A673 (cell line): ENCODE measurements at regions not wholly inside any gene's neighbourhood (a gene's known extent, or its start where the extent isn't known, plus 50 kb on each side); places are given as distances from the start of the nearest gene placed in this dataset.
"Not testable (repeated sequence)": the region's sequence is repeated elsewhere in the genome, so short reads cannot be mapped to it uniquely, and the experiment has no call there.

Source experiments
- CTCF ChIP-seq: fragments of 300-800, 200-600 bp; sonication (generic); conservative IDR thresholded peaks from 2 replicates; pipeline ENCODE4 v1.5.1; 2017; ENCODE audit warnings: low read depth, mild to moderate bottlenecking, antibody characterized with exemption, low read length, moderate library complexity, mixed read lengths
- EZH2 ChIP-seq: fragments of 200-600 bp; sonication (generic); IDR thresholded peaks from 2 replicates; pipeline ENCODE4 v1.6.1; 2017; ENCODE audit warnings: borderline replicate concordance, low read depth, mild to moderate bottlenecking, mixed read lengths, antibody characterized with exemption, low read length; ENCODE audit not compliant: poor library complexity, severe bottlenecking

- not testable (repeated sequence) for TF ChIP-seq CTCF, EZH2
Observed at GRCh38 chr6:85707515-85708145, 64.9 kb upstream of the SYNCRIP start.
